Mucosa of rectum (tissue), 2 donors: ENCODE measurements at regions not wholly inside any gene's neighbourhood (a gene's known extent, or its start where the extent isn't known, plus 50 kb on each side); places are given as distances from the start of the nearest gene placed in this dataset.

ENCODE experiments used
- H3K27ac ChIP-seq, 2 donors: one replicate each; pipeline ENCODE4 v1.7.0; 2013; ENCODE audit warnings: inconsistent platforms in 2 of 2, low read depth in 2 of 2, low read length in 2 of 2
- H3K27me3 ChIP-seq, 2 donors: one replicate each; pipeline ENCODE4 v1.7.0; 2013; ENCODE audit warnings: low read length in 2 of 2; ENCODE audit not compliant: control insufficient read depth in 2 of 2, insufficient read depth in 2 of 2
- H3K36me3 ChIP-seq, 2 donors: one replicate each; pipeline ENCODE4 v1.7.0; 2013; ENCODE audit warnings: low read length in 2 of 2; ENCODE audit not compliant: control insufficient read depth in 2 of 2, insufficient read depth in 2 of 2
- H3K4me1 ChIP-seq, 2 donors: one replicate each; pipeline ENCODE4 v1.7.0; 2013; ENCODE audit warnings: low read length in 2 of 2, mild to moderate bottlenecking in 1 of 2; ENCODE audit not compliant: control insufficient read depth in 2 of 2, insufficient read depth in 2 of 2
- H3K4me3 ChIP-seq, 2 donors: one replicate each; pipeline ENCODE4 v1.7.0; 2013; ENCODE audit warnings: low read length in 2 of 2
- H3K9ac ChIP-seq, 2 donors: one replicate each; pipeline ENCODE4 v1.7.0; 2013; ENCODE audit warnings: low read length in 2 of 2, low read depth in 1 of 2, mild to moderate bottlenecking in 1 of 2
- H3K9me3 ChIP-seq, 2 donors: one replicate each; pipeline ENCODE4 v1.7.0; 2013; ENCODE audit warnings: low read length in 2 of 2; ENCODE audit not compliant: control insufficient read depth in 2 of 2
- donor health status: healthy.
- donor health status: Normal muscosa, but diverticular disease.

DNA sequence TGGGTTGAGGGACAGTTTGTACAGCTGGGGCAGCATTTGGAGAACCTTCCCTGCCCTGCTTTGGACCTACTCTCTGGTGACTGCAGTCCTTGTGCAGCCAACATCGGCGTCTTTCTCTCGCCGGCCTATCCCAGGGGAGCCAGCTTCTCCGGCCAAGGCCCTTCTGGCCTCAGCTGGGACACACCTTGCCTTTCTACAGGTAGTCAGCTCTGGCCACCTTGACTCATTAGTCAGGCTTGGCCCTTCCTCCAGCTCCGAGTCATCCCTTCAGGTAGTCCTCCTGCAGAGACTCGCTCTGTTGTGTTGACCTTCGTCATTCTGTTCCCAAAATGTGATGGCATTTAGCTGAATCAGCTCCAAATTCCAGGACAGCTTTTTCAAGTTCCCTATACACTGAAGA, 145.0 kb upstream of the CHST15 start:
- Histone ChIP-seq H3K9me3 (no peaks in the 10 kb centered on the region), H3K27ac (no peak overlapping the region), H3K4me3 (no peak overlapping the region), H3K9ac (no peak overlapping the region), H3K27me3 (no peaks in the 10 kb centered on the region), H3K36me3 (no peaks in the 10 kb centered on the region), H3K4me1 (no peaks in the 10 kb centered on the region)

DNA sequence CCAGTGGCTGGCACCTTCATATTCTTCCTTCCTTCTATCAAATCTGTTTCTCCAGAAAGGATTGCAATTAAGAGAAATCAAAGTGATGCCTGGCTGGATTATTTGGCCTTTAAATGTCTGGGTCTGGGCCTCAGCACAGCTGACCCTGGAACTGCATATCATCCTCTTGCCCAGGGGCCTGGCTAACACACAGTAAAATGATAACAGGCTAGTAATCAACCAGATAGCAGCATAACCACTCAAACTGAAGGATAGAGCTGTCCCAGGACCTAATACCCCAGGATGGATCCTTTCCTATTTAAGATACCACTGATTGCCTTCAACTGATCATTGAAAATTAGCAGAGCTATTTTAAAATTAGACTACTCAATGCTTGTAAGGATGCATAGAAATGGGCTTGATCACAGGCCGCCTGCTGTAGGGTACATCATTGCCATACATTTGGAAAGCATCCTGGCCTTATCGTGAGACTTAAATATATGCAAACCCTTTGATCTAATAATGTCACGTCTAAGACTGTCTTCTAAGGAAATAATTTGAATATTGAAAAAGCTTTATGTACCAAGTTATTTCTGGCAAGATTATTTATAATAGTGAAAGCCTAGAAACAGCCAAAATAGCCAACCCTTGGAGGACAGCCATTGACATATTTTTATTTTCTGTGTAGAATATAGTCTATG, 144.0 kb upstream of the CHST15 start:
- no peaks in the 10 kb centered on the region for H3K27me3 ChIP-seq
- H3K27ac ChIP-seq = no peak overlapping the region
- no peaks in the 10 kb centered on the region for H3K9me3 ChIP-seq
- H3K36me3 ChIP-seq = no peaks in the 10 kb centered on the region
- no peak overlapping the region for H3K9ac ChIP-seq
- no peaks in the 10 kb centered on the region for H3K4me1 ChIP-seq
- H3K4me3 ChIP-seq = no peak overlapping the region

DNA sequence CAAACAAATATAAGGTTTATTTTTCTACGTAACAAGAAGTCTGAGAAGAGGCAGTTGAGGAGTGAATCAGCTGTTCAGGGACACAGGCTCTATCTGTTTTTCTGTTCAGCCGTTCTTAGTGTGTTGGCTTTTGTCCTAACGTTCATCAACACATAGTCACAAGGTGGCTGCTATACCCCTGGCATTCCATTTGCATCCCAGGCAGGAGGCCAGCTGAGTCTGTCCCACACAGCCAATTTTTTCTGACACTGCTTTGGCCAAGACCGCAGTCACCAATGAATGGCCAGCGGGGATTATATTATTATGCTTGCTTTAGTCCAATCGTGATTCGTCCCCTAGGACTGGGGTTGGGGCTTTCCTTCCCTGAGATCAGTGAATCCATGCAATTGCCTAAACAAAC, 143.4 kb upstream of the CHST15 start:
- H3K9me3 ChIP-seq = no peaks in the 10 kb centered on the region
- H3K4me1 ChIP-seq = no peaks in the 10 kb centered on the region
- H3K9ac ChIP-seq = no peak overlapping the region
- H3K27me3 ChIP-seq = no peaks in the 10 kb centered on the region
- H3K27ac ChIP-seq = no peak overlapping the region
- H3K36me3 ChIP-seq = no peaks in the 10 kb centered on the region
- H3K4me3 ChIP-seq = no peak overlapping the region

DNA sequence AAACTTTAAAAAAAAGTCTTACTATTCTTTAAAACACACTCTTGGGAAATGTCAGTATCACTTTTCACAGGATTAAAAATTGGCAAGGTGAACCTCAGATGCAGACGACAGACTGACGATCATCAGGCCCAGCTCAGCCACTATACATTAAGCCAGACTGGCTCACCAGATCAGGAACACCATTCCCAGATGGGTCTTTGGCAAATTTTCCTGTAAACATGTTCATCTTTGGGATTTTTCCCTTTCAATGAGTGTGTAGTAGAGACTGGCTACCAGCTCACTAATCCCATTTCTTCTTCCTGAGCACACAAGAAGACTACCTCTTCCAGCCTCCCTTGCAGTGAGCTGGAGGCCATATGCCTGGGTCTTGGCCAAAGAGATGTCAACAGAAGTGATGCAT, 142.7 kb upstream of the CHST15 start:
- H3K27me3 ChIP-seq = no peaks in the 10 kb centered on the region
- H3K4me1 ChIP-seq = no peaks in the 10 kb centered on the region
- no peaks in the 10 kb centered on the region for H3K9me3 ChIP-seq
- no peak overlapping the region for H3K9ac ChIP-seq
- H3K4me3 ChIP-seq = no peak overlapping the region
- no peak overlapping the region for H3K27ac ChIP-seq
- no peaks in the 10 kb centered on the region for H3K36me3 ChIP-seq

DNA sequence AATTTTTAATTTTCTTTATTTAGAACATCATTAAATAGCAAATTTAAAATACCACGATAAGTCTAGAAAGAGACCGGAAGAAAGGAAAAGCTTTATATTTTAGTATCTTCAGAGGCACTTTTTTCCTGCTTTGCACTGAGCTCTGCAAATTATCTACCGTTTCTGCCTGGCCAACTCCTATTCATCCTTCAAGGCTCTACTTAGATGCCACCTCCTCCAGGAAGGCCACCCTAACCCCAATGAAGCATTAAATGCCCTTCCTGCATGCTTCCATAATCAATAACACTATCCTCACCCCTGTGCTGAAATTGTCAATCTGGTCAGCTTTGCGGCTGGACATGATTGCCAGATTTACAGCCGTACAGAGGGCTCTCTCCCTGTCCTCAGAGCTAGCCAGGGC, 141.8 kb upstream of the CHST15 start:
- Histone ChIP-seq H3K4me1 (no peaks in the 10 kb centered on the region), H3K27me3 (no peaks in the 10 kb centered on the region), H3K9me3 (no peaks in the 10 kb centered on the region), H3K4me3 (no peak overlapping the region), H3K36me3 (no peaks in the 10 kb centered on the region), H3K9ac (no peak overlapping the region), H3K27ac (no peak overlapping the region)

DNA sequence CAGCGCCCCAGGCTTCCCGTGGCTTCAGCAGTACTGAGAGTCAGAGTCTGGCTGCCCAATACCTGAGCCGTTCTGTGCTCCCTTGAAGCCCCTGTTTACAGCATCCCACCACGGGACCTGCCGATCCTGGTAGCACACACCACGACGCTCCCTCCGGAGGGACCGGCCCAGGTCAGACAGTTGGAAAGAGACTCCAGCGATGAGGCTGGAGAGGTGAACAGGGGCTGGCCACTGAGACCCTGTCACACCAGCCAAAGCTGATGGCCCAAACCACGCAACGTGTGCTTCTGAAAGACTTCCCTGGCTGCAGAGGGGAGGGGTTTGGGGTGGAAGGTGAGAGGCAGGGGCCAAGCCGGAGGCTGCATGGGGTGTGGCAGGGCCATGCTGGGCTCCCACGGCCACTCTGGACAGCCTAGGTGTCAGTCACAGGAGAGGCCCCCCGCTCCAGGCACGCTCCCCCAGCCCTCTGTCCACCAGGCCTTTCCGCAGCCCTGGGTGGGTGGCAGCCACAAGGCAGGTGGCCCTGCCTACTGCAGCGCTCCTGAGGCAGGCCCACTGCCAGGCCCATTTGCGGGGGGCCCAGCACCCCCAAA, 140.2 kb upstream of the CHST15 start:
- Histone ChIP-seq H3K27ac (no peak overlapping the region), H3K27me3 (no peaks in the 10 kb centered on the region), H3K9ac (no peak overlapping the region), H3K4me1 (no peaks in the 10 kb centered on the region), H3K4me3 (no peak overlapping the region), H3K36me3 (no peaks in the 10 kb centered on the region), H3K9me3 (no peaks in the 10 kb centered on the region)

DNA sequence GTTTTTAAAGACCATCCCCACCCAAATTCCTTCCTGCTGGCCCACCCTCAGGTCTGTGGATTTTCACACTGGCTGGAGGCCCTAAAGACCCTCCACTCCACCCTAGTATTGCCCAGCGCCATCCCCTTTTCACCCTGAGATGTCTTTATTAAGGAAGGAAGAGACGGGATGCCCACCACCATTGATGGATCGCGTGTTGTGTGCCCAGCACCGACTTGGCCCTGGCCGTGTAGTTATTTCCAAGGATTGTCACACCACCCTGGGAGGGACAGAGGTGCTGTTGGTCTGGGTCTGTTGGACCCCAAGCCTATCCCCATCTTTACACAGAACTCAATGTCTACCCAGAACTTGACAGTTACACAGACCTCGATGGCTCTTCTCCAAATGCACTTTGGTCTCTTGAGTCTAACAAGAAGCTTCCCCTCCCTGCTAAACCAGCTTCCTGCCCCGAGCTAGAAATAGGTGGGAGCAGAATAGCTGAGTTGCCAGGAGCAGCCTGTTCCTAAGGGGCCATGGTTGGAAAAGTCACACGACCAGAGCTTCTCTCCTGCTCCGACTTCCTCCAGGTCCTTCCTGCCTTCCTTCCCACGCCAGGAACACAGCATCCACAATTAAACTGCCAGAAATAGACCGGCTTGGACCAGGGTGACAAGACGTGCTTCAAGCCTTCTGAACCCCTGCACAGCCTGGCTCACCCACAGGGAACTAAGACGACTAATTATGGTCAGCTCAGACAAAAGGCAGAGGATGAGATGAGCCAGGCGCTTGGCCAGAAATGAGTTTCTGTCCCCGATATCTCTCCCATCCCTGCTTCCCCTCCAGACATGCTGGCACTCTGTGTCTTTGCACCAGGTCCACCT, 139.5 kb upstream of the CHST15 start:
- Histone ChIP-seq H3K4me1 (no peaks in the 10 kb centered on the region), H3K27ac (no peak overlapping the region), H3K9me3 (no peaks in the 10 kb centered on the region), H3K9ac (no peak overlapping the region), H3K27me3 (no peaks in the 10 kb centered on the region), H3K36me3 (no peaks in the 10 kb centered on the region), H3K4me3 (no peak overlapping the region)

DNA sequence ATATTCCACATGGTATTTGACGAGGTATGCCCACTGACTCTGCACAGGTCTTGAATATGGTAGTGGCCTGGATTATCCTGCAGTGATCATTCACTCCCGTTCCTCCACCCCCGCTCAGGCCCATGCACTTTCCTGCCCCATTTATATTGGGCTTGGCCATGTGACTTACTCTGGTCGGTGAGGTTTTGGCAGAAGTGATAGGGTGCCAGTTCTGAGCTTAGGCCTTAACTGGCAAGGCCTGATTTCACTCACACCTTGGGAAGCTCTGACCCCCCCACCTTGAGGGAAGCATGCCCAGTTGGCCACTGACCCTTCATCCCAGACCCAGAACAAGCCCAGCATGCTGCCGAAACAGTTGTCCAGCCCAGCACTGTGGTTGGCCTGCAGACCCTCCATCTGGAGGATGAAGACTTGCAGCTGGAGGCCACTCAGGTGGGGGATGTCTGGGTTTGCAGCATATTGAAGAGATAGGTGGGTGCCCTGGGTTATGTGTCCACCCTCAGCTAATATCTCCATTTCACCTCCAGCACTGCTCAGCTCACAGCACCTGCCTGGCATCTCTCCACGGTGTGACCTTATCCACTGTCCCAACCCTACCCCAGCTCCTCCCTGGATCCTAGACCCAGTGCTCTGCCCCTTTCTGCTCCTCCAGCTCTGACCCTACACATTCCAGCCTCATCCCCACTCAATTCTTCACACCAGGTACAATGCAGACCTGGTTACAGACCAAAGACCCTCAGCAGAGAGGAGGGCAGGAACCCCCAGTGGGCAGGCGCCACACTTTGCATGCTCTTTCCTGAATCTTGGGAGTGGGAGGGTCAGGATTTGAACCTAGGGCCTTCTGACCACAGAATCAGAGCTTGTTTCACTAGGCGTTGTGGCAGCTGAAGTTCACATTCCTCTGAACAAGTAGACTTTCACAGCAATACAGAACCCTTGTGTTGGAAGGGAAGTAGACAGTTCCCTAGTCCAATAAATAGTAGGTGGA, 138.1 kb upstream of the CHST15 start:
- no peak overlapping the region for H3K4me3 ChIP-seq
- H3K4me1 ChIP-seq = no peaks in the 10 kb centered on the region
- H3K27ac ChIP-seq = no peak overlapping the region
- no peaks in the 10 kb centered on the region for H3K9me3 ChIP-seq
- no peaks in the 10 kb centered on the region for H3K36me3 ChIP-seq
- no peak overlapping the region for H3K9ac ChIP-seq
- H3K27me3 ChIP-seq = no peaks in the 10 kb centered on the region

DNA sequence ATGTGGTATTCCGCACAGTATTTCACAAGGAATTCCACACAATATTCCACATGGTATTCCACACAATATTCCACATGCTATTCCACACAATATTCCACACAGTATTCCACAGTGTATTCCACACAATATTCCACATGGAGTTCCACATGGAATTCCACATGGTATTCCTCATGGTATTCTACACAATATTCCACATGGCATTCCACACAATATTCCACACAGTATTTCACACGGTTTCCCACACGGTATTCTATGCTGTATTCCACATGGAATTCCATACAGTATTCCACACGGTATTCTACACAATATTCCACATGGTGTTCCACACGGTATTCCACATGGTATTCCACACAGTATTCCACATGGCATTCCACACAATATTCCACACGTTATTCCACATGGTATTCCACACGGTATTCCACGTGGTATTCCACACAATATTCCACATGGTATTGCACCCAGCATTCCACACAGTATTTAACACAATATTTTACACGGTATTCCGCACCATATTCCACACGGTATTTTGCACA, 137.3 kb upstream of the CHST15 start:
- H3K9ac ChIP-seq = no peak overlapping the region
- no peak overlapping the region for H3K4me3 ChIP-seq
- H3K4me1 ChIP-seq = no peaks in the 10 kb centered on the region
- H3K27me3 ChIP-seq = no peaks in the 10 kb centered on the region
- H3K9me3 ChIP-seq = no peaks in the 10 kb centered on the region
- no peak overlapping the region for H3K27ac ChIP-seq
- no peaks in the 10 kb centered on the region for H3K36me3 ChIP-seq
